Esophagus squamous epithelium (tissue), 4 donors: ENCODE measurements at regions not wholly inside any gene's neighbourhood (a gene's known extent, or its start where the extent isn't known, plus 50 kb on each side); places are given as distances from the start of the nearest gene placed in this dataset.

Experiments
- POLR2A ChIP-seq, 4 donors: fragments of 450-650 bp; IDR thresholded peaks; one replicate each; pipeline ENCODE4 v1.6.1; 2017; ENCODE audit warnings: antibody characterized with exemption in 4 of 4, mild to moderate bottlenecking in 4 of 4, moderate library complexity in 3 of 4
- TF ChIP-seq, protein P1 (sequence below), 6 experiments: fragments of 450-650 bp in 4 of 6; fragments of 200-600 bp in 2 of 6; sonication (generic) in 2 of 6; IDR thresholded peaks; one replicate each; pipeline ENCODE4 v1.5.1; 2016 to 2019; ENCODE audit warnings: antibody characterized with exemption in 6 of 6, mild to moderate bottlenecking in 4 of 6, moderate library complexity in 4 of 6

- TF ChIP-seq, protein P1, sequence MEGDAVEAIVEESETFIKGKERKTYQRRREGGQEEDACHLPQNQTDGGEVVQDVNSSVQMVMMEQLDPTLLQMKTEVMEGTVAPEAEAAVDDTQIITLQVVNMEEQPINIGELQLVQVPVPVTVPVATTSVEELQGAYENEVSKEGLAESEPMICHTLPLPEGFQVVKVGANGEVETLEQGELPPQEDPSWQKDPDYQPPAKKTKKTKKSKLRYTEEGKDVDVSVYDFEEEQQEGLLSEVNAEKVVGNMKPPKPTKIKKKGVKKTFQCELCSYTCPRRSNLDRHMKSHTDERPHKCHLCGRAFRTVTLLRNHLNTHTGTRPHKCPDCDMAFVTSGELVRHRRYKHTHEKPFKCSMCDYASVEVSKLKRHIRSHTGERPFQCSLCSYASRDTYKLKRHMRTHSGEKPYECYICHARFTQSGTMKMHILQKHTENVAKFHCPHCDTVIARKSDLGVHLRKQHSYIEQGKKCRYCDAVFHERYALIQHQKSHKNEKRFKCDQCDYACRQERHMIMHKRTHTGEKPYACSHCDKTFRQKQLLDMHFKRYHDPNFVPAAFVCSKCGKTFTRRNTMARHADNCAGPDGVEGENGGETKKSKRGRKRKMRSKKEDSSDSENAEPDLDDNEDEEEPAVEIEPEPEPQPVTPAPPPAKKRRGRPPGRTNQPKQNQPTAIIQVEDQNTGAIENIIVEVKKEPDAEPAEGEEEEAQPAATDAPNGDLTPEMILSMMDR (IDR thresholded peaks at IDR 0.05) = no peak
- no peak for TF ChIP-seq POLR2A (IDR thresholded peaks at IDR 0.05)
Measured at GRCh38 chr13:74006666-74007065, 127.5 kb downstream of the KLF12 start.
